PC-9 (cell line): ENCODE measurements at regions not wholly inside any gene's neighbourhood (a gene's known extent, or its start where the extent isn't known, plus 50 kb on each side); places are given as distances from the start of the nearest gene placed in this dataset.

Source experiments
- BruUV-seq: library from RNA; stranded (reverse); fragments of 400-500 nt; replicated peaks from 2 replicates; lab custom pipeline; 2021; lab: Mats Ljungman, UMichigan
- CTCF ChIA-PET: fragments of 300-600 bp; sonication (Branson Sonifier 250); formaldehyde crosslinking; loops from one replicate; lab custom pipeline; 2022; ENCODE audit warnings: antibody characterized with exemption; lab: Charles Lee
- POLR2A ChIA-PET: fragments of 300-600 bp; sonication (Branson Sonifier 250); formaldehyde crosslinking; loops from one replicate; lab custom pipeline; 2022; ENCODE audit warnings: antibody characterized with exemption; ENCODE audit not compliant: unreplicated experiment; lab: Charles Lee
- DNase-seq, 2 experiments: peaks; one replicate each; pipeline versions ENCODE4 v3.0.0 to v3.0.0-alpha.2; 2015 to 2022; ENCODE audit warnings: mixed read lengths in 1 of 2
- H2AFZ ChIP-seq: fragments of 200-600 bp; sonication (generic); 2 replicates; pipeline ENCODE4 v1.8.1; 2017; ENCODE audit warnings: antibody characterized with exemption
- H3F3A ChIP-seq: fragments of 200-600 bp; sonication (generic); 2 replicates; pipeline ENCODE4 v1.8.1; 2017; ENCODE audit warnings: antibody characterized with exemption, mild to moderate bottlenecking, low read depth; ENCODE audit not compliant: insufficient read depth
- H3K27ac ChIP-seq: fragments of 200-600 bp; sonication (generic); 2 replicates; pipeline ENCODE4 v1.6.1; 2016; ENCODE audit warnings: mixed run types
- H3K27me3 ChIP-seq: fragments of 200-600 bp; sonication (generic); 2 replicates; pipeline ENCODE4 v1.6.1; 2016; ENCODE audit warnings: low read depth, mixed run types; ENCODE audit not compliant: insufficient read depth
- H3K36me3 ChIP-seq: fragments of 200-600 bp; sonication (generic); 2 replicates; pipeline ENCODE4 v1.6.1; 2016; ENCODE audit warnings: low read depth, mixed run types
- H3K4me1 ChIP-seq: fragments of 200-600 bp; sonication (generic); replicated peaks from 2 replicates; pipeline ENCODE4 v1.6.1; 2016; ENCODE audit warnings: mixed run types; ENCODE audit not compliant: insufficient read depth
- H3K4me2 ChIP-seq: fragments of 200-600 bp; sonication (generic); 2 replicates; pipeline ENCODE4 v1.6.1; 2017; ENCODE audit warnings: mixed run types
- H3K4me3 ChIP-seq: fragments of 200-600 bp; sonication (generic); 2 replicates; pipeline ENCODE4 v1.6.1; 2016; ENCODE audit warnings: mixed run types
- H3K79me2 ChIP-seq: fragments of 200-600 bp; sonication (generic); 2 replicates; pipeline ENCODE4 v1.6.1; 2017; ENCODE audit warnings: low read depth, mixed run types
- H3K9me2 ChIP-seq: fragments of 200-600 bp; sonication (generic); 2 replicates; pipeline ENCODE4 v1.8.1; 2017; ENCODE audit warnings: mild to moderate bottlenecking; ENCODE audit not compliant: insufficient read depth
- H3K9me3 ChIP-seq: fragments of 200-600 bp; sonication (generic); 2 replicates; pipeline ENCODE4 v1.8.1; 2016; ENCODE audit warnings: low read depth; ENCODE audit not compliant: insufficient read depth
- H4K20me1 ChIP-seq: fragments of 200-600 bp; sonication (generic); 2 replicates; pipeline ENCODE4 v1.8.1; 2017; ENCODE audit not compliant: insufficient read depth
- CTCF ChIP-seq: fragments of 200-600 bp; sonication (generic); conservative IDR thresholded peaks from 2 replicates; pipeline ENCODE4 v1.6.1; 2017; ENCODE audit warnings: mixed run types, antibody characterized with exemption, mild to moderate bottlenecking, moderate library complexity
- EZH2 ChIP-seq: fragments of 200-600 bp; sonication (generic); IDR thresholded peaks from 2 replicates; pipeline ENCODE4 v1.8.0; 2017; ENCODE audit warnings: antibody characterized with exemption, low read depth
- intact Hi-C: fragments of 100-400 bp; cut with micrococcal nuclease; formaldehyde crosslinking; loops from one replicate; pipeline ENCODE4 v1.10.0; 2022; ENCODE audit not compliant: unreplicated experiment

GRCh38 chr12:90770861-90771260 is 184.1 kb downstream of the CCER1 start:
- TF ChIP-seq CTCF (no peak), EZH2 (no peak)
- no peaks in the 10 kb centered on the region for H3K4me1 ChIP-seq
- CTCF ChIA-PET = no interaction called here
- POLR2A ChIA-PET = no interaction called here
- intact Hi-C loops = no loop called here
- H3K4me3 ChIP-seq = no peak overlapping the region
- H3F3A ChIP-seq = no peaks in the 10 kb centered on the region
- peak overlapping the region; percentile 66; the same call in 1 of the 2 replicates for H2AFZ ChIP-seq
- no peaks in the 10 kb centered on the region for H3K9me3 ChIP-seq
- no peak overlapping the region for H3K4me2 ChIP-seq
- BruUV-seq = no TSS peak
- H4K20me1 ChIP-seq = no peaks in the 10 kb centered on the region
- no peak overlapping the region for H3K27ac ChIP-seq
- H3K27me3 ChIP-seq = no peaks in the 10 kb centered on the region
- no peaks in the 10 kb centered on the region for H3K9me2 ChIP-seq
- H3K79me2 ChIP-seq = no peaks in the 10 kb centered on the region
- H3K36me3 ChIP-seq = no peaks in the 10 kb centered on the region
- DNase-seq = no peak

- H3K4me3 ChIP-seq = no peak overlapping the region
- no peak for TF ChIP-seq EZH2
- no peak for TF ChIP-seq CTCF
- ChIA-PET POLR2A (no interaction called here), CTCF (no interaction called here)
- H3K79me2 ChIP-seq = no peaks in the 10 kb centered on the region
- H3K4me1 ChIP-seq = no peaks in the 10 kb centered on the region
- no peaks in the 10 kb centered on the region for H3K9me2 ChIP-seq
- BruUV-seq = no TSS peak
- no peak overlapping the region for H2AFZ ChIP-seq
- no peaks in the 10 kb centered on the region for H3K9me3 ChIP-seq
- H3K27ac ChIP-seq = no peak overlapping the region
- H3K36me3 ChIP-seq = no peaks in the 10 kb centered on the region
- no peaks in the 10 kb centered on the region for H3K27me3 ChIP-seq
- no peak overlapping the region for H3K4me2 ChIP-seq
- DNase-seq = no peak
- intact Hi-C loops = no loop called here
- no peaks in the 10 kb centered on the region for H3F3A ChIP-seq
- no peaks in the 10 kb centered on the region for H4K20me1 ChIP-seq
Measured at GRCh38 chr12:90757957-90758356, 197.0 kb downstream of the CCER1 start.

GRCh38 chr12:90745211-90745610 is 209.8 kb downstream of the CCER1 start:
- CTCF ChIA-PET = no interaction called here
- no peak overlapping the region for H3K27ac ChIP-seq
- intact Hi-C loops = no loop called here
- no peaks in the 10 kb centered on the region for H3K36me3 ChIP-seq
- no TSS peak for BruUV-seq
- no peak overlapping the region for H3K4me2 ChIP-seq
- H3K9me2 ChIP-seq = no peaks in the 10 kb centered on the region
- no peaks in the 10 kb centered on the region; the same call in 1 of the 2 replicates for H3K9me3 ChIP-seq
- H3K4me1 ChIP-seq = no peaks in the 10 kb centered on the region
- no peaks in the 10 kb centered on the region for H3K79me2 ChIP-seq
- POLR2A ChIA-PET = interaction anchor here (0.7 kb wide), 1 partner anchor 28 kb away, joined by 4 read pairs; no protein-coding TSS in a partner anchor
- H2AFZ ChIP-seq = no peak overlapping the region
- H3K27me3 ChIP-seq = no peaks in the 10 kb centered on the region
- TF ChIP-seq EZH2 (no peak), CTCF (no peak)
- no peak overlapping the region for H3K4me3 ChIP-seq
- H3F3A ChIP-seq = no peaks in the 10 kb centered on the region
- H4K20me1 ChIP-seq = no peaks in the 10 kb centered on the region
- no peak for DNase-seq
